Small intestine (tissue), 7 donors: ENCODE measurements at regions not wholly inside any gene's neighbourhood (a gene's known extent, or its start where the extent isn't known, plus 50 kb on each side); places are given as distances from the start of the nearest gene placed in this dataset.
"Not testable (repeated sequence)": the region's sequence is repeated elsewhere in the genome, so short reads cannot be mapped to it uniquely, and the experiment has no call there.

Source experiments
- DNase-seq, 2 donors: peaks; one replicate each; pipeline versions ENCODE4 v3.0.0 to v3.0.0-alpha.2; 2013
- FAIRE-seq: peaks from 2 replicates; lab custom pipeline; 2012; peaks lifted over from hg19 to GRCh38; lab: Jason Lieb, UNC
- H3K27ac ChIP-seq, 3 donors: one replicate each; pipeline ENCODE4 v1.5.1; 2013; ENCODE audit warnings: low read length in 2 of 3, mild to moderate bottlenecking in 2 of 3, control low read depth in 1 of 3, inconsistent platforms in 1 of 3, low read depth in 1 of 3, moderate library complexity in 1 of 3
- H3K27me3 ChIP-seq, 3 donors: one replicate each; pipeline ENCODE4 v1.6.1; 2013; ENCODE audit warnings: low read length in 3 of 3, inconsistent platforms in 1 of 3; ENCODE audit not compliant: control insufficient read depth in 3 of 3, insufficient read depth in 3 of 3
- H3K36me3 ChIP-seq, 3 donors: one replicate each; pipeline ENCODE4 v1.6.1; 2013; ENCODE audit warnings: low read length in 3 of 3, inconsistent platforms in 1 of 3, low read depth in 1 of 3, mild to moderate bottlenecking in 1 of 3, moderate library complexity in 1 of 3; ENCODE audit not compliant: control insufficient read depth in 3 of 3, insufficient read depth in 2 of 3
- H3K4me1 ChIP-seq, 3 donors: one replicate each; pipeline ENCODE4 v1.6.1; 2013; ENCODE audit warnings: low read length in 2 of 3, inconsistent platforms in 1 of 3, low read depth in 1 of 3, mild to moderate bottlenecking in 1 of 3, moderate library complexity in 1 of 3; ENCODE audit not compliant: control insufficient read depth in 3 of 3, insufficient read depth in 2 of 3
- H3K4me3 ChIP-seq, 3 donors: one replicate each; pipeline ENCODE4 v1.5.1; 2013; ENCODE audit warnings: low read length in 3 of 3, control low read depth in 1 of 3, inconsistent platforms in 1 of 3, low read depth in 1 of 3, mild to moderate bottlenecking in 1 of 3, moderate library complexity in 1 of 3
- H3K9me3 ChIP-seq, 2 donors: one replicate each; pipeline ENCODE4 v1.6.1; 2013; ENCODE audit warnings: low read depth in 1 of 2, low read length in 1 of 2; ENCODE audit not compliant: control insufficient read depth in 2 of 2, insufficient read depth in 1 of 2
- WGBS, 3 donors: extraction: QIAGEN DNeasy Blood & Tissue Kit; methylation state at CpG; one replicate each; pipeline ENCODE4 v1.1.7; 2013; 5-methylcytosine and 5-hydroxymethylcytosine counted together
- donor health status: healthy with polysubstance abuse.
- donor health status: control.
- donor health status: control.
- donor health status: Bipolar disorder and iron deficiency.
- donor health status: healthy.

DNA sequence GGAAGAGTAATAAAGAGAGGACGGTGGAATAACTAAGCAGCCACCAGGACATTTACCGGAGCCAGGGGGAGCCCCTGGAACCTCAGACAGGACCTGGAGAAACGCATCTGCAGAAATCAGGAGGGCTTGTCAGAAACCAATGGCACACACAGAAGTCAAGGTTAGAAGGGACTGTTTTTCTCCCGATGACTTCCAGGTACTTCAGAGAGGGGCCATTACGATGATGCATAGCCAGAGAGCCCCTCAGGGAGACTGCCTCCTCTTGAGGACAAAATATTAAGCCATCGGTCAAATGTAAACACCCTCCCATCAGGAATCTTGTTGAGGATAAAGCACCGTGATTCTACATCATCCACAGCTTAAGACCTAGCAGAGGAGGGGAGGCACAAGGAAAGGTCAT is 333.6 kb upstream of the CDH5 start:
- Histone ChIP-seq H3K36me3 (no peaks in the 10 kb centered on the region), H3K9me3 (no peaks in the 10 kb centered on the region), H3K4me1 (no peaks in the 10 kb centered on the region), H3K27ac (no peak overlapping the region), H3K4me3 (no peak overlapping the region), H3K27me3 (no peaks in the 10 kb centered on the region)
- FAIRE-seq: no peak
- no peak for DNase-seq
- WGBS, 3 donors: 77 to 85% (median 78%) methylated on average over 7 of the region's 7 CpGs

DNA sequence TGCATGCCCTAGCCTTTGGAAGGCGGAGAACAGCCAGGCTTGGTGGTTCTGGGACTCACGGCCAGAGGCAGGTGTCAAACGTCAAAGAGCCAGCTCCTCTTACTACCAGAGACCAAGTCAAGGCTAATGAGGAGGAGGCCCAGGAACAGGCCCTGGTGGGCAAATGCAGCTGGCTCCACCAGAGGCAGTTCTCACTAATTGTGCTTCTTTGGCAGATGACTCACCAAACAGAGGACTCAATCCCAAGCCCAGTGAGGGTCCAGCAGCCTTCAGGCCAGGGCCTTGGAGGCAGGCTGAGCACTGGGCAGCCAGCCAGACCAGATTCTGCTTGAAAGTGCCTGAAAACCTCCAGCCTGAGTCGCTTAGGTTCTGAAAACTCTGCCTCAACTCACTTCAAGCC is 336.5 kb upstream of the CDH5 start:
- no peaks in the 10 kb centered on the region for H3K9me3 ChIP-seq
- no peak overlapping the region for H3K27ac ChIP-seq
- no peaks in the 10 kb centered on the region for H3K27me3 ChIP-seq
- no peak for FAIRE-seq
- DNase-seq: no peak
- no peak overlapping the region for H3K4me3 ChIP-seq
- WGBS, 3 donors: 42 to 77% (median 55%) methylated on average over 4 of the region's 4 CpGs
- no peaks in the 10 kb centered on the region for H3K36me3 ChIP-seq
- no peaks in the 10 kb centered on the region for H3K4me1 ChIP-seq

DNA sequence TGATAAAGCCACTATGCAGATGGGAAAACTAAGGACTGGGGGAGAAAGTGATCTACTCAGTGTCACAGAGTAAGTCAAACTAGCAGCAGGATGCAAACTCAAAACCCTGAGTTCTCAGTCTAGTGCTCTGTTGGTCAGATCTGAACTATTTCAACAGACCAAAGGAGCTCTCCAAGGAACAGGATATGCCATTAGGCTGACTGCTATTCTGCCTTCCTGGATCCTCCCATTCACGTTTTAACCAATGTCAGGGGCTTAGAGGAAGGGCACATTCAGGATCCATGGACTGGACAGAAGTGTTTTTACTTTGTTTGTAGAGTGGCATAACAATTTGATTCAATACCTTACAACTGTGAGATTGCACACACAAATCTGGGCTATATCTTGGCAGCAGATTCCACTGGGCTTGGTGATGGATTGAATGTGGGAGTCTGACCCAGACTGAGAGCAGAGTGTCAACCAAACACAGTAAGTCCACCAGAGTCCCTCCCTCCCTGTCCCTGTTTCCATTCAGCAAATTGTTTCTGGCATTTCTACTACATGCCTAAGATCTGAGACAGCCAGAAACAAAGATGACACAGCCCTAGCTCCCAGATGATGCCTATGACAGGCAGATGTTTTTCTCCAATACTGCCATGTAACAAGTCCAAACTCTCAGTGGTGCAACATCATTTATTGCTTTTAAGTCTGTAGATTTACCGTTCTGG is 337.8 kb upstream of the CDH5 start:
- Histone ChIP-seq H3K4me1 (no peaks in the 10 kb centered on the region), H3K4me3 (no peak overlapping the region), H3K27ac (no peak overlapping the region), H3K9me3 (no peaks in the 10 kb centered on the region), H3K36me3 (no peaks in the 10 kb centered on the region), H3K27me3 (no peaks in the 10 kb centered on the region)
- WGBS, 3 donors: 31 to 32% (median 31%) methylated on average over 2 of the region's 2 CpGs
- DNase-seq: no peak
- FAIRE-seq: no peak

DNA sequence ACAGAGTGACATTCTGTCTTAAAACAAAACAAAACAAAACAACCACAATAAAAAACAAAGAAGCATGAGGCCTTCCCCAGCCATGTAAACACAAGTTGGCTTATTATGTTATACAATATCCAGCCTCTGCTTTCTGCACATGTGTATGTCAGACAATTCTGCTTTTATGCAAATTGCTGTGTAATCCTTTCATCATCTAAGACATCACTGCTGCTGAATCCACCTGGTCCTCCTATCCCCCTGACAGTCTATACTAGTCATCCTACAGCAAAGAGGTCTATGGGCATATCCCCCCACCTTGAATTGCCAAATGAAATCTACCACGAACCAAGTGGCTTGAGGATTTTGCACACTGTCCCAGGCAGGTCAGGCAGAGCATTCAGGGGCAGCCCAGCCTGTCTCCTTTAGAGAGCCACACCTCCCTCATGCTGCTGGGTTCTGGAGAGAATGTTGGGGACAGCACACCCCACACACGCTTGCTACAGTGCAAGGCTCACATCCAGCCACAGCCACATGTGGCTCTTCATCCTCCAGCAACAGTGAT is 339.6 kb upstream of the CDH5 start:
- Histone ChIP-seq H3K4me3 (no peak overlapping the region), H3K27me3 (no peaks in the 10 kb centered on the region), H3K36me3 (no peaks in the 10 kb centered on the region), H3K4me1 (no peaks in the 10 kb centered on the region), H3K9me3 (no peaks in the 10 kb centered on the region), H3K27ac (no peak overlapping the region)
- 33 to 82% (median 36%) methylated on average over 2 of the region's 2 CpGs for WGBS, 3 donors
- no peak for FAIRE-seq
- no peak for DNase-seq

DNA sequence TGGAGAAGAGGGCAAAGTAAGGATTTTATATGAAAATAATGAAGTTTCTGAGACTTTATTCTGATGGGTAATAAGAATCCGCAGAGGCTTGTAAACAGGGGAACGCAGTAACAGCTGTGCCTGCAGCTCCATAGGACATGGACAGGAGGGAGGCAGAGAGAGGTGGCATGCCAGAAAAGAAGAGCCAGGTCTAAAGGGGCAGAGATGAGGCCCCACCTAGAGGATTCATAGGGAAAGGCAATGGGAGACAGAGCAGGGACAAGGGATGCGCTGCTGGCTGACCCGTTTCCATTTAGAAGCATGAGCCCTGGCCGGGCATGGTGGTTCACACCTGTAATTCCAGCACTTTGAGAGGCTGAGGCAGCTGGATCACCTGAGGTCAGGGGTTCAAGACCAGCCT is 340.3 kb upstream of the CDH5 start:
- Histone ChIP-seq H3K27ac (no peak overlapping the region), H3K4me3 (no peak overlapping the region), H3K36me3 (no peaks in the 10 kb centered on the region), H3K27me3 (no peaks in the 10 kb centered on the region), H3K9me3 (no peaks in the 10 kb centered on the region), H3K4me1 (no peaks in the 10 kb centered on the region)
- FAIRE-seq (no peak), DNase-seq (no peak)
- WGBS, 3 donors: 58 to 77% (median 69%) methylated on average over 5 of the region's 5 CpGs

DNA sequence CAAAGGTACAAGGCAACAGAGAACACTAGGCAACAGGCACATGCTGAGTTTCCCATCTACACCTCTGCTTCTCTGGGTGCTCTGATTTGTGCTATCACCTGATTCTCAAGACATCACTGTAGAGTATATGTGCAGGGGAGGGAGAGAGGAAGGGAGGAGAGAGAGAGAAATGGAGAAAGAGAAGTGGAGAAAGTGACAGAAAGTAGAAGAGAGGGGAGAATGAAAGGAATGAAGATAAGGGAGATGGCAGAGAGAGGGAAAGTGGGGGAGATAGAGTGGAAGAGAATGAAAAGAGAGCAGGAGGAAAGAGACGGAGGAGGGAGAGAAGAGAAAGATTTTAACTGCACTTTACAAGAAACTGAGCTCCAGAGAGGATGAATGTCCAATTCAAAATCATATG is 340.7 kb upstream of the CDH5 start:
- DNase-seq (no peak), FAIRE-seq (no peak)
- Histone ChIP-seq H3K27ac (no peak overlapping the region), H3K4me1 (no peaks in the 10 kb centered on the region), H3K4me3 (no peak overlapping the region), H3K9me3 (no peaks in the 10 kb centered on the region), H3K27me3 (no peaks in the 10 kb centered on the region), H3K36me3 (no peaks in the 10 kb centered on the region)
- 0% methylated on average over 1 of the region's 1 CpG for WGBS, 3 donors

DNA sequence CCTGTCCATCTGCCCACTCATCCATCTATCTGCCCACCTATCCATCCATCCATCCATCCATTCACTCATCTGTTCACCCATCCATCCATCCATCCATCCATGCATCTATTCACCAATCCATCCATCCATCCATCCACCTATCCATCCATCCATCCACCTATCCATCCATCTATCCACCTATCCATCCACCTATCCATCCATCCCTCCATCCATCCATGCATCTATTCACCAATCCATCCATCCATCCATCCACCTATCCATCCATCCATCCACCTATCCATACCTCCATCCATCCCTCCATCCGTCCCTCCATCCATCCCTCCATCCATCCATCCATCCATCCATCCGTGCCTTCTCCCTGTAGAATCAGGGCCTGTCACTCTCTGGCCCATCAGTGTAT is 341.9 kb upstream of the CDH5 start:
- DNase-seq, H3K27me3 ChIP-seq, FAIRE-seq, H3K27ac ChIP-seq, H3K4me1 ChIP-seq, H3K9me3 ChIP-seq, H3K4me3 ChIP-seq, H3K36me3 ChIP-seq: not testable (repeated sequence)
- WGBS, 3 donors: 74 to 80% (median 75%) methylated on average over 2 of the region's 2 CpGs

DNA sequence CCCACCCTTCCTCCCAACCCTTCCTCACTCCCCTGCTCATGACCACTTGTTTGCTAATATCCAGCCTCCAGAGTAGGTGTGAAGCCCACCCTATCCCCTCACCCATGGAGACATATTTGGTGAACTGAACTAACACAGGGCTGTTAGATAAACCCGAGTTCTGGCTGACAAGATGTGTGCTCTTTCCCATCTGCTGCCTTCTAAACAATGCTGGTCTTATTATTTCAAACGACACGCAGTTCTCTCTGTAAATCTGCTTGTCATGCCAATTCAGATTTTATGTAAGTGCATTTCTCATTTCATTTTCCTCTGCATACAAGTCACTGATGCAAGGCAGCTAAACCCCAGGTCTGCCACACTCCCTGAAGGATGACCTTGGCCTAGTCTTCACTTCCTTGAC is 343.0 kb upstream of the CDH5 start:
- Histone ChIP-seq H3K9me3 (no peaks in the 10 kb centered on the region), H3K36me3 (no peaks in the 10 kb centered on the region), H3K4me3 (no peak overlapping the region), H3K27ac (no peak overlapping the region), H3K27me3 (no peaks in the 10 kb centered on the region), H3K4me1 (no peaks in the 10 kb centered on the region)
- FAIRE-seq (no peak), DNase-seq (no peak)
- 69 to 73% (median 70%) methylated on average over 3 of the region's 3 CpGs for WGBS, 3 donors

DNA sequence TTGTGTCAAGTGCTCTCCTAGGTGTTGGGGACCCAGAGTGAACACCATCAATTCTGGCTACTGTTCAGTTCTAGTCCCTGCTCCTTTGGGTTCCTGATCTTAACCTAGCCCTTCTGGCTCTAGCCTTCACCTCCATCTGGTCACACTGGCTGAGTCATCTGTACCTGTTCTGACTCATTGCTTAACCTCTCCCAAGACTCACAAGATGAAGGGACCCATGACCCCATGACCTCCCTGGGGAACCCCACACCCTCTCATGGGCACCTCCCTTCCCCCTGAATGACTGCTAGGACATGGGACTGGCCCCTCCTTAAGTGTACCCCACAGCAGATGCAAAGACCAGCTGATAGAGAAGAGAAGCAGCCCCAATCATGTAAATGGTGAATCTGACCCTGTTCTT is 345.8 kb upstream of the CDH5 start:
- no peak overlapping the region for H3K4me3 ChIP-seq
- FAIRE-seq: no peak

More for the DNA sequence above, 345.8 kb upstream of the CDH5 start:
- H3K4me1 ChIP-seq: no peaks in the 10 kb centered on the region
- H3K27me3 ChIP-seq: no peaks in the 10 kb centered on the region
- H3K9me3 ChIP-seq: no peaks in the 10 kb centered on the region
- DNase-seq: no peak
- no peak overlapping the region for H3K27ac ChIP-seq
- no peaks in the 10 kb centered on the region for H3K36me3 ChIP-seq
